K562 (cell line): ENCODE measurements at regions not wholly inside any gene's neighbourhood (a gene's known extent, or its start where the extent isn't known, plus 50 kb on each side); places are given as distances from the start of the nearest gene placed in this dataset.

Experiments used
- ATAC-seq: fragments of 200-7000 bp; cut with Tn5 transposase; 3 replicates; pipeline ENCODE4 v1.9.1; 2020; ENCODE audit warnings: moderate library complexity
- BruUV-seq: library from RNA; stranded (reverse); fragments of 400-500 nt; replicated peaks from 2 replicates; lab custom pipeline; 2021; lab: Mats Ljungman, UMichigan
- CTCF ChIA-PET: fragments of 300-600 bp; formaldehyde crosslinking; extraction: SDS; loops from one replicate; lab custom pipeline; 2021; ENCODE audit warnings: low intra/inter-chr PET ratio; lab: Yijun Ruan, JAX
- POLR2A ChIA-PET: fragments of 300-600, 350-650 bp; sonication (Branson Sonifier 250); formaldehyde crosslinking; extraction: SDS; loops from one replicate; lab custom pipeline; 2021; ENCODE audit warnings: antibody characterized with exemption, inconsistent platforms; lab: Yijun Ruan, JAX
- DNase-seq, 4 experiments: peaks; one replicate each; pipeline versions ENCODE4 v3.0.0 to v3.0.0-alpha.2; 2011 to 2018; ENCODE audit warnings: low spot score in 3 of 4, mixed read lengths in 3 of 4; ENCODE audit errors: extremely low read depth in 1 of 4
- FAIRE-seq: peaks from 2 replicates; lab custom pipeline; 2011; peaks lifted over from hg19 to GRCh38; lab: Jason Lieb, UNC
- H2AFZ ChIP-seq: 2 replicates; pipeline ENCODE4 v1.6.0; 2011; ENCODE audit warnings: low read depth, low read length, control low read depth, inconsistent platforms
- H3K27ac ChIP-seq: fragments of 200-600 bp; 3 replicates; pipeline ENCODE4 v1.8.0; 2011; ENCODE audit warnings: low read depth, mild to moderate bottlenecking, control low read depth, inconsistent platforms, low read length, moderate library complexity, mixed read lengths; ENCODE audit errors: extremely low read depth
- H3K27me3 ChIP-seq, 2 experiments: fragments of 300-600 bp in 1 of 2; 2 replicates in 1 of 2; 3 replicates in 1 of 2; pipeline versions ENCODE4 v1.6.0 to v1.8.0; 2011; ENCODE audit warnings: inconsistent platforms in 2 of 2, low read length in 2 of 2, mild to moderate bottlenecking in 1 of 2, mixed read lengths in 1 of 2, moderate library complexity in 1 of 2; ENCODE audit not compliant: control insufficient read depth in 2 of 2, insufficient read depth in 2 of 2
- H3K36me3 ChIP-seq: fragments of 300-600 bp; 3 replicates; pipeline ENCODE4 v1.8.0; 2011; ENCODE audit warnings: mild to moderate bottlenecking, low read length, inconsistent platforms; ENCODE audit not compliant: control insufficient read depth, insufficient read depth
- H3K4me1 ChIP-seq, 2 experiments: fragments of 200-600 bp in 1 of 2; replicated peaks in 1 of 2; 2 replicates in 1 of 2; 3 replicates in 1 of 2; pipeline versions ENCODE4 v1.5.1 to v1.8.0; 2011; ENCODE audit warnings: inconsistent platforms in 2 of 2, low read length in 2 of 2, mild to moderate bottlenecking in 1 of 2, mixed read lengths in 1 of 2, moderate library complexity in 1 of 2; ENCODE audit not compliant: control insufficient read depth in 2 of 2, insufficient read depth in 2 of 2
- H3K4me2 ChIP-seq: 2 replicates; pipeline ENCODE4 v1.6.1; 2011; ENCODE audit warnings: low read length, control low read depth, inconsistent platforms, mixed read lengths; ENCODE audit not compliant: insufficient read depth
- H3K4me3 ChIP-seq: fragments of 200-600 bp; sonication (generic), shearing (Covaris generic); 2 replicates; pipeline ENCODE4 v1.5.1; 2016; ENCODE audit warnings: control low read depth, inconsistent platforms
- H3K79me2 ChIP-seq: fragments of 200-600 bp; 3 replicates; pipeline ENCODE4 v1.8.0; 2011; ENCODE audit warnings: low read length, inconsistent platforms; ENCODE audit not compliant: control insufficient read depth, insufficient read depth
- H3K9ac ChIP-seq, 2 experiments: 2 replicates each; pipeline versions ENCODE4 v1.6.0 to v1.6.1; 2011; ENCODE audit warnings: low read depth in 2 of 2, low read length in 2 of 2, control low read depth in 1 of 2, inconsistent platforms in 1 of 2, mild to moderate bottlenecking in 1 of 2, mixed read lengths in 1 of 2; ENCODE audit not compliant: insufficient read depth in 1 of 2
- H3K9me1 ChIP-seq: one replicate; pipeline ENCODE4 v1.6.0; 2011; ENCODE audit warnings: inconsistent platforms, mild to moderate bottlenecking, low read length, moderate library complexity; ENCODE audit not compliant: control insufficient read depth, insufficient read depth
- H3K9me3 ChIP-seq: replicated peaks from 2 replicates; pipeline ENCODE4 v1.5.1; 2011; ENCODE audit warnings: low read depth, low read length, inconsistent platforms; ENCODE audit not compliant: control insufficient read depth, insufficient read depth
- H4K20me1 ChIP-seq: replicated peaks from 2 replicates; pipeline ENCODE4 v1.6.1; 2011; ENCODE audit warnings: low read length, inconsistent platforms, mixed read lengths; ENCODE audit not compliant: control insufficient read depth, insufficient read depth
- BACH1 ChIP-seq: fragments of 200-800 bp; sonication (Bioruptor generic); IDR thresholded peaks from 2 replicates; pipeline ENCODE4 v1.6.1; 2016; ENCODE audit warnings: missing genetic modification characterization, missing compliant biosample characterization
- FIP1L1 ChIP-seq: fragments of 200-400 bp; formaldehyde crosslinking; IDR thresholded peaks from 2 replicates; pipeline ENCODE4 v1.6.1; 2018; ENCODE audit warnings: mild to moderate bottlenecking, low read depth, low read length; ENCODE audit not compliant: poor library complexity, severe bottlenecking
- HNRNPK ChIP-seq: fragments of 200-400 bp; formaldehyde crosslinking; IDR thresholded peaks from one replicate; pipeline ENCODE4 v1.6.1; 2018; ENCODE audit warnings: mild to moderate bottlenecking, low read depth, low read length; ENCODE audit not compliant: poor library complexity, severe bottlenecking
- NR1H2 ChIP-seq: sonication (generic); formaldehyde crosslinking; IDR thresholded peaks from 2 replicates; pipeline ENCODE4 v1.4.0; 2020; ENCODE audit warnings: mild to moderate bottlenecking, missing genetic modification reagents
- PCBP2 ChIP-seq: fragments of 200-400 bp; formaldehyde crosslinking; IDR thresholded peaks from 2 replicates; pipeline ENCODE4 v1.6.1; 2018; ENCODE audit warnings: low read length, low read depth, mild to moderate bottlenecking, moderate library complexity; ENCODE audit not compliant: poor library complexity, severe bottlenecking
- ZNF134 ChIP-seq: fragments of 250-450 bp; sonication (Bioruptor Pico); conservative IDR thresholded peaks from 2 replicates; pipeline ENCODE4 v1.4.0; 2020
- ZNF639 ChIP-seq, 2 experiments: fragments of 200-800 bp in 1 of 2; sonication (Bioruptor generic) in 1 of 2; sonication (generic) in 1 of 2; formaldehyde crosslinking in 1 of 2; IDR thresholded peaks in 1 of 2; conservative IDR thresholded peaks in 1 of 2; 2 replicates each; pipeline versions ENCODE4 v1.5.0 to v1.6.1; 2016 to 2020; ENCODE audit warnings: missing compliant biosample characterization in 1 of 2, missing genetic modification characterization in 1 of 2, missing genetic modification reagents in 1 of 2
- WGBS: fragments of 100-300 bp; shearing (Covaris generic); methylation state at CpG from one replicate; pipeline ENCODE4 v1.1.6; 2016; ENCODE audit warnings: low coverage, mixed read lengths; ENCODE audit not compliant: insufficient coverage; ENCODE audit errors: missing lambda C conversion rate; 5-methylcytosine and 5-hydroxymethylcytosine counted together
- in situ Hi-C: fragments of 300-500 bp; cut with MboI; formaldehyde crosslinking; loops from 4 replicates; pipeline ENCODE4 v1.15.0; 2018; ENCODE audit warnings: inconsistent platforms, mixed read lengths
- intact Hi-C: fragments of 100-400 bp; cut with micrococcal nuclease; formaldehyde crosslinking; loops from 2 replicates; pipeline ENCODE4 v1.14.2; 2022
- TF ChIP-seq, protein P1 (sequence below), 2 experiments: fragments of 450-650 bp in 1 of 2; sonication (generic) in 1 of 2; formaldehyde crosslinking; conservative IDR thresholded peaks; 2 replicates each; pipeline versions ENCODE4 v1.4.0 to v1.8.1; 2020 to 2022; ENCODE audit warnings: mild to moderate bottlenecking in 1 of 2, missing genetic modification reagents in 1 of 2

- ChIA-PET CTCF (no interaction called here), POLR2A (no interaction called here)
- no peaks in the 10 kb centered on the region for H3K9me1 ChIP-seq
- H3K4me1 ChIP-seq: no peaks in the 10 kb centered on the region
- no peak for FAIRE-seq
- no peaks in the 10 kb centered on the region for H4K20me1 ChIP-seq
- 0% methylated on average over 2 of the region's 2 CpGs for WGBS
- H3K79me2 ChIP-seq: no peaks in the 10 kb centered on the region
- no peak overlapping the region for H2AFZ ChIP-seq
- H3K4me2 ChIP-seq: no peak overlapping the region
- no peak for DNase-seq
- H3K36me3 ChIP-seq: no peaks in the 10 kb centered on the region
- H3K9me3 ChIP-seq: 0 out of 2 replicates have a peak, but pooled peaks cover 2% of the 10 kb centered on the region
- H3K27ac ChIP-seq: no peak overlapping the region
- intact Hi-C loops: no loop called here
- no peak for ATAC-seq
- no TSS peak for BruUV-seq
- H3K27me3 ChIP-seq: no peaks in the 10 kb centered on the region
- no peak overlapping the region for H3K9ac ChIP-seq
- no peak for TF ChIP-seq BACH1
- no peak for TF ChIP-seq NR1H2 (CRISPR knock-in tag)
- TF ChIP-seq PCBP2: peak; percentile 58
- no peak for TF ChIP-seq FIP1L1
- no peak for TF ChIP-seq ZNF639 (CRISPR knock-in tag; conservative IDR thresholded peaks at IDR 0.05 in 1 of 2, IDR thresholded peaks at IDR 0.05 in 1 of 2)
- TF ChIP-seq ZNF134 (CRISPR knock-in tag): no peak
- TF ChIP-seq, protein P1, sequence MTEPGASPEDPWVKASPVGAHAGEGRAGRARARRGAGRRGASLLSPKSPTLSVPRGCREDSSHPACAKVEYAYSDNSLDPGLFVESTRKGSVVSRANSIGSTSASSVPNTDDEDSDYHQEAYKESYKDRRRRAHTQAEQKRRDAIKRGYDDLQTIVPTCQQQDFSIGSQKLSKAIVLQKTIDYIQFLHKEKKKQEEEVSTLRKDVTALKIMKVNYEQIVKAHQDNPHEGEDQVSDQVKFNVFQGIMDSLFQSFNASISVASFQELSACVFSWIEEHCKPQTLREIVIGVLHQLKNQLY (CRISPR knock-in tag; conservative IDR thresholded peaks at IDR 0.05): no peak
- TF ChIP-seq HNRNPK: peak; percentile 82
- in situ Hi-C loops: no loop called here
- no peak overlapping the region for H3K4me3 ChIP-seq
Observed at GRCh38 chr7:52189153-52189778, 846.2 kb upstream of the POM121L12 start.
